ENCODE measurements at regions not wholly inside any gene's neighbourhood (a gene's known extent, or its start where the extent isn't known, plus 50 kb on each side); places are given as distances from the start of the nearest gene placed in this dataset.

GRCh38 chr16:26316683-26317464 is 625.1 kb downstream of the HS3ST4 start:
- TF ChIP-seq YY1 (IDR thresholded peaks at IDR 0.05; ENCODE audit: insufficient read depth, insufficient read length) (no peak), ZNF274 (IDR thresholded peaks at IDR 0.05; ENCODE audit: low read depth, low read length) (no peak)

All from NT2/D1 (cell line).